Lower leg skin (tissue), 4 donors: ENCODE measurements at regions not wholly inside any gene's neighbourhood (a gene's known extent, or its start where the extent isn't known, plus 50 kb on each side); places are given as distances from the start of the nearest gene placed in this dataset.
"Not testable (repeated sequence)": the region's sequence is repeated elsewhere in the genome, so short reads cannot be mapped to it uniquely, and the experiment has no call there.

ENCODE experiments used
- DNase-seq, 2 donors: peaks; one replicate each; pipeline ENCODE4 v3.0.0-alpha.2; 2019; ENCODE audit warnings: low spot score in 2 of 2
- H3K4me3 ChIP-seq: fragments of 200-600 bp; sonication (generic); 2 replicates; pipeline ENCODE4 v1.5.1; 2017; ENCODE audit warnings: mild to moderate bottlenecking, low read depth; ENCODE audit not compliant: poor library complexity, severe bottlenecking
- POLR2A ChIP-seq, 2 donors: fragments of 450-650 bp; IDR thresholded peaks; one replicate each; pipeline ENCODE4 v1.6.1; 2016 to 2017; ENCODE audit warnings: antibody characterized with exemption in 2 of 2, mild to moderate bottlenecking in 1 of 2, moderate library complexity in 1 of 2
- WGBS, 2 donors: methylation state at CpG; one replicate each; pipeline ENCODE4 v1.1.5; 2018; 5-methylcytosine and 5-hydroxymethylcytosine counted together
- intact Hi-C: fragments of 100-400 bp; cut with DNase I; formaldehyde crosslinking; loops from one replicate; pipeline ENCODE4 v1.15.0; 2023; ENCODE audit warnings: low total_unique reads
- TF ChIP-seq, protein P1 (sequence below), 3 donors: fragments of 450-650 bp; IDR thresholded peaks; one replicate each; pipeline ENCODE4 v1.5.1; 2016; ENCODE audit warnings: antibody characterized with exemption in 3 of 3, mild to moderate bottlenecking in 3 of 3, moderate library complexity in 2 of 3

DNA sequence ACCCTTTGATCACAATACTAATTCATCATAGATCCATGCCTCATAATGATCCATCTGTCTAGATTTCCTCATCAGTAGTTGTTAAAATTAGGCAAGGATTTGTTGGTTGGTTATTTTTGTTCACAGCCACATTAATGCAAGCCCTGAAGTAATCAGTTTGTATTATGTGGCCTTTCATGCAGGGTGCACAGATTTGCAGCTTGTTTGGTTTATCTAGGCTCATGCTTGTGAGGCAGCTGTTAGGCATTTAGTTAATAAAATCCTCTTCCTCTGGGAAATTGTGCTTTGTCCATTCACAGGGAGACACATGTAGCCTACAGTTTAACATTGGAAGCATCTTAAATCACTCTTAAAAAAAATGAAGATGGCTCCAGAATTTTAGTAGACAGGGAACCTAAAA, 162.8 kb upstream of the ZNF385D start:
- TF ChIP-seq, protein P1, sequence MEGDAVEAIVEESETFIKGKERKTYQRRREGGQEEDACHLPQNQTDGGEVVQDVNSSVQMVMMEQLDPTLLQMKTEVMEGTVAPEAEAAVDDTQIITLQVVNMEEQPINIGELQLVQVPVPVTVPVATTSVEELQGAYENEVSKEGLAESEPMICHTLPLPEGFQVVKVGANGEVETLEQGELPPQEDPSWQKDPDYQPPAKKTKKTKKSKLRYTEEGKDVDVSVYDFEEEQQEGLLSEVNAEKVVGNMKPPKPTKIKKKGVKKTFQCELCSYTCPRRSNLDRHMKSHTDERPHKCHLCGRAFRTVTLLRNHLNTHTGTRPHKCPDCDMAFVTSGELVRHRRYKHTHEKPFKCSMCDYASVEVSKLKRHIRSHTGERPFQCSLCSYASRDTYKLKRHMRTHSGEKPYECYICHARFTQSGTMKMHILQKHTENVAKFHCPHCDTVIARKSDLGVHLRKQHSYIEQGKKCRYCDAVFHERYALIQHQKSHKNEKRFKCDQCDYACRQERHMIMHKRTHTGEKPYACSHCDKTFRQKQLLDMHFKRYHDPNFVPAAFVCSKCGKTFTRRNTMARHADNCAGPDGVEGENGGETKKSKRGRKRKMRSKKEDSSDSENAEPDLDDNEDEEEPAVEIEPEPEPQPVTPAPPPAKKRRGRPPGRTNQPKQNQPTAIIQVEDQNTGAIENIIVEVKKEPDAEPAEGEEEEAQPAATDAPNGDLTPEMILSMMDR (IDR thresholded peaks at IDR 0.05), result no peak
- TF ChIP-seq POLR2A (IDR thresholded peaks at IDR 0.05), result no peak
- H3K4me3 ChIP-seq, result no peak overlapping the region
- DNase-seq, result no peak
- intact Hi-C loops, result no loop called here

GRCh38 chr3:21914451-21914850, 163.4 kb upstream of the ZNF385D start:
- no peak overlapping the region for H3K4me3 ChIP-seq
- DNase-seq, result no peak
- no peak for TF ChIP-seq POLR2A (IDR thresholded peaks at IDR 0.05)
- TF ChIP-seq, protein P1 (IDR thresholded peaks at IDR 0.05), result no peak
- intact Hi-C loops, result no loop called here
- 56 to 57% methylated on average over 2 of the region's 2 CpGs for WGBS, 2 donors

- DNase-seq, result no peak
- 58 to 63% methylated on average over 2 of the region's 2 CpGs for WGBS, 2 donors
- TF ChIP-seq, protein P1 (IDR thresholded peaks at IDR 0.05), result no peak
- no peak for TF ChIP-seq POLR2A (IDR thresholded peaks at IDR 0.05)
- no peak overlapping the region for H3K4me3 ChIP-seq
- intact Hi-C loops, result no loop called here
Measured at GRCh38 chr3:21919383-21919782, 168.4 kb upstream of the ZNF385D start.

DNA sequence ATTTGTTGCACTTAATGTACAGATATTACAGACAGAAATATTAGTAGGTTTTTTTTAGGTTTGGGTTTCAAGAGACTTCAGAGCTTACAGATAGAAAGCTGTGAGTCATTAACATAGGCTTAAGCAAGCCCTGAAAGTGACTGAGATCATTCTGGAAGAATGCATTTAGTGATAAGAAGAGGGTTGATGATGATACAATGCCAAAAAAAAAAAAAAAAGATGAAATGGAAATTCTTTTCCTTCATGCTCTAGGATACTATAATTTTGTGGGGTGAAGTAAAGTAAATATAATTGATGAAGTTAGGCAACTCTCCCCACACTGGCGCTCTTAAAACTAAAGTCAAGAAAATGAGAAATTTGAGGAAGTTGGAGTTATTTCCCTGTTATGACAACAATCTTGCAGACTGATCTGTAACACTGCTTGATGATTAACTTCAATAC, 169.4 kb upstream of the ZNF385D start:
- intact Hi-C loops, result no loop called here

DNA sequence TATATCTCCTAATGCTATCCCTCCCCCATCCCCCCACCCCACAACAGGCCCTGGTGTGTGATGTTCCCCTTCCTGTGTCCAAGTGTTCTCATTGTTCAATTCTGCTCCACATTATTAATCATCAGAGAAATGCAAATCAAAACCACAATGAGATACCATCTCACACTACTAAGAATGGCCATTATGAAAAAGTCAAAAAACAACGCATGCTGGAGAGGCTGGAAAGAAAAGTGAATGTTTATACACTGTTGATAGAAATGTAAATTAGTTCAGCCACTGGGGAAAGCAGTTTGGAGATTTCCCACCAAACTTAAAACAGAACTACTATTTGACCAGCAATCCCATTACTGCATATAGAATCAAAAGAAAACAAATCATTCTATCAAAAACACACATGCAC, 172.1 kb upstream of the ZNF385D start:
- 65 to 89% methylated on average over 1 of the region's 1 CpG for WGBS, 2 donors
- H3K4me3 ChIP-seq, intact Hi-C loops, DNase-seq: not testable (repeated sequence)

More for the DNA sequence above, 169.4 kb upstream of the ZNF385D start:
- no peak for DNase-seq
- H3K4me3 ChIP-seq, result no peak overlapping the region
- TF ChIP-seq, protein P1 (IDR thresholded peaks at IDR 0.05), result no peak
- TF ChIP-seq POLR2A (IDR thresholded peaks at IDR 0.05), result no peak
- WGBS, 2 donors, result 77 to 84% methylated on average over 1 of the region's 1 CpG

DNA sequence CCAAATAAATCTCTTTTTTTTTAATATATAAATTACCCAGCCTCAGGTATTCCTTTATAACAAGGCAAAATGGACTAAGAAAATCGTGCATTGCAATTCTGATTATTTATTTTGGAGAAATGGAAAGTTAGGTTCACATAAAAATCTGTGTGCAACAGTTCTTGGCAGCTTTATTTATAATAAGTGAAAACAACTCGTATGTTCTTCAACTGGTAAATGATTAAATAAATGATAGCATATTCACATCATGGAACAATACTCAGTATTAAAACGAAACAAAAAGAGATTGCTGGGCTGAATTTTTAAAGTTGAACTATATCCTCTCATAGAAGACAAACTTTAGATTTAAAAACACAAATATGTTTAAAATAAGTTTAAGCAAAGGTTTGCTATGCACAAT, 176.3 kb upstream of the ZNF385D start:
- TF ChIP-seq POLR2A (IDR thresholded peaks at IDR 0.05), result no peak
- TF ChIP-seq, protein P1 (IDR thresholded peaks at IDR 0.05), result no peak
- intact Hi-C loops, result no loop called here
- 47 to 50% methylated on average over 3 of the region's 3 CpGs for WGBS, 2 donors
- DNase-seq, result no peak
- no peak overlapping the region for H3K4me3 ChIP-seq
